Lower leg skin (tissue), 4 donors: ENCODE measurements at regions not wholly inside any gene's neighbourhood (a gene's known extent, or its start where the extent isn't known, plus 50 kb on each side); places are given as distances from the start of the nearest gene placed in this dataset.

Experiments used
- DNase-seq, 2 donors: peaks; one replicate each; pipeline ENCODE4 v3.0.0-alpha.2; 2019; ENCODE audit warnings: low spot score in 2 of 2
- H3K4me3 ChIP-seq: fragments of 200-600 bp; sonication (generic); 2 replicates; pipeline ENCODE4 v1.5.1; 2017; ENCODE audit warnings: mild to moderate bottlenecking, low read depth; ENCODE audit not compliant: poor library complexity, severe bottlenecking
- CTCF ChIP-seq, 3 donors: fragments of 450-650 bp; IDR thresholded peaks; one replicate each; pipeline ENCODE4 v1.5.1; 2016; ENCODE audit warnings: antibody characterized with exemption in 3 of 3, mild to moderate bottlenecking in 3 of 3, moderate library complexity in 2 of 3
- POLR2A ChIP-seq, 2 donors: fragments of 450-650 bp; IDR thresholded peaks; one replicate each; pipeline ENCODE4 v1.6.1; 2016 to 2017; ENCODE audit warnings: antibody characterized with exemption in 2 of 2, mild to moderate bottlenecking in 1 of 2, moderate library complexity in 1 of 2
- WGBS, 2 donors: methylation state at CpG; one replicate each; pipeline ENCODE4 v1.1.5; 2018; 5-methylcytosine and 5-hydroxymethylcytosine counted together
- intact Hi-C: fragments of 100-400 bp; cut with DNase I; formaldehyde crosslinking; loops from one replicate; pipeline ENCODE4 v1.15.0; 2023; ENCODE audit warnings: low total_unique reads

- 89 to 91% methylated on average over 3 of the region's 3 CpGs for WGBS, 2 donors
- TF ChIP-seq CTCF (IDR thresholded peaks at IDR 0.05) = no peak
- no peak for TF ChIP-seq POLR2A (IDR thresholded peaks at IDR 0.05)
- H3K4me3 ChIP-seq = no peak overlapping the region
- no peak for DNase-seq
- intact Hi-C loops = no loop called here
Observed at GRCh38 chrX:114165537-114165936, 418.3 kb upstream of the HTR2C start.

DNA sequence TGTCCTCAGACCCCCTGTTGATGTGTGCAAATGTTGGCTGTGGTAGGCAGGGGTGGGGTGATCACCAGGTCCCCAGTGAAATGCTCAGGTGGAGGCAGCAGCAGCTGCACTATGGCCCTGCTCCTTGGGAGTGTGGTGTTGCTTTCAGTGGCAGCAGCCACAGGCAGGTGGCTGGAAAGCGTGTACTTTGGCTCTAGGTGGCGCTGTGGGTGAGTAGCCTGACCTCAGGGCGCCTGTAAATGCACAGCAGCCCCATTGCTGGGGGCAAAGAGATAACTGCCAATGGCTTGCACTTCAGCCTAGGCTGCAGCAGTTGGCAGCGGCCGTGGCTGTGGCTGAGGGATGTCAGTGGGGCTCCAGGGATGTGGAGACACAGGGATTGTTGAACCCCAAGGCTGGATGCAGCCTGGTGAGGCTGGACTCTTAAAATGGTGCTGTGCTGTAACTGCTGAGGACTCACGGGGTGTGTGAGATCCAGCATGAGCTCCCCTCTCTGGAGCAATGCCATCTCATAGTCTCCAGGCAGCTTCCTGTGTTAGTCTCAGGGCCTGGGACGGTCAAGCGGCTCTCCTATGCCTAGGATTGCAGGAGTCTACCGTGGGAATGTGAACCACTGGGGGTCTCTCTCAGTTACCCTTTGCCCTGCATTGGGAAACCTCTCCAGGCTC lies 421.7 kb upstream of the HTR2C start:
- WGBS, 2 donors = 48 to 96% methylated on average over 4 to 7 of the region's 9 CpGs
- TF ChIP-seq POLR2A (IDR thresholded peaks at IDR 0.05) (no peak), CTCF (IDR thresholded peaks at IDR 0.05) (no peak)
- DNase-seq = no peak
- intact Hi-C loops = no loop called here
- H3K4me3 ChIP-seq = no peak overlapping the region

- 48 to 67% methylated on average over 1 of the region's 1 CpG for WGBS, 2 donors
- TF ChIP-seq CTCF (IDR thresholded peaks at IDR 0.05) (no peak), POLR2A (IDR thresholded peaks at IDR 0.05) (no peak)
- intact Hi-C loops = no loop called here
- no peak overlapping the region for H3K4me3 ChIP-seq
- DNase-seq = no peak
Observed at GRCh38 chrX:114152801-114153200, 431.1 kb upstream of the HTR2C start.

DNA sequence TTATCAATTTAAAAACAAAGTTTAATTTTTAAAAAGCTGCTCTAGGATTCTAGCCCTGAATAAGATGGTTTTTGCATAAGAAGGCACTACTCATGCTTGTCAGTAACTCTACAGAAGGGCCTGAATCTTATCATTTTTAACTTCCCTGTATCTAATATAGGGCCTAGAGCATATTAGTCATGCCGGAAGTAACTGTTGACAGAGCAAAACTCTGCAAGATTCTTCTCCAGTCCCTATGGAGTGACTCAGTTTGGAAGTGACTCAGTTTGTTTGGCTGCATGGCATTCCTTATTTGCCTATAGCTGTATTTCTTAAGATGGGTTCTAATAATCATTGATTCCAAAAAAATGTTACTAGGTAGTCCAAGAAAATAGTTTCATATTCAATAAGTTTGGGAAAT lies 431.8 kb upstream of the HTR2C start:
- TF ChIP-seq POLR2A (IDR thresholded peaks at IDR 0.05) = no peak
- TF ChIP-seq CTCF (IDR thresholded peaks at IDR 0.05) = no peak
- intact Hi-C loops = no loop called here
- 22 to 29% methylated on average over 1 of the region's 1 CpG for WGBS, 2 donors
- no peak for DNase-seq
- no peak overlapping the region for H3K4me3 ChIP-seq

DNA sequence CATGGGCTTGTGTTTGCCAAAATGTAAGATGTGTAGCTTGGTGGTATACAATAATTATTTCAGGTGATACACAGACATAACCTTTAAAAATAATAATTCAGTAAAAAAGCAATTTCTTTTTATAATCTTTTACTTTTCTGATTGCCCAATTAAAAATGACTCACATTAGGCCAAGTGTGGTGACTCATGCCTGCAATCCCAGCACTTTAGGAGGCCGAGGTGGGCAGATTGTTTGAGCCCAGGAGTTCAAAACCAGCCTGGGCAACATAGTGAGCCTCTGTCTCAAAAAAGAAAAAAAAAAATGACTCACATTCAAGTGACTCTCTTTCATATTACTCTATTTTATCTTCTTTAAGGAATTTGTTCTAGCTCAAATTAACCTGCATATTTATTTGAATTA lies 449.4 kb upstream of the HTR2C start:
- TF ChIP-seq CTCF (IDR thresholded peaks at IDR 0.05) (no peak), POLR2A (IDR thresholded peaks at IDR 0.05) (no peak)

DNA sequence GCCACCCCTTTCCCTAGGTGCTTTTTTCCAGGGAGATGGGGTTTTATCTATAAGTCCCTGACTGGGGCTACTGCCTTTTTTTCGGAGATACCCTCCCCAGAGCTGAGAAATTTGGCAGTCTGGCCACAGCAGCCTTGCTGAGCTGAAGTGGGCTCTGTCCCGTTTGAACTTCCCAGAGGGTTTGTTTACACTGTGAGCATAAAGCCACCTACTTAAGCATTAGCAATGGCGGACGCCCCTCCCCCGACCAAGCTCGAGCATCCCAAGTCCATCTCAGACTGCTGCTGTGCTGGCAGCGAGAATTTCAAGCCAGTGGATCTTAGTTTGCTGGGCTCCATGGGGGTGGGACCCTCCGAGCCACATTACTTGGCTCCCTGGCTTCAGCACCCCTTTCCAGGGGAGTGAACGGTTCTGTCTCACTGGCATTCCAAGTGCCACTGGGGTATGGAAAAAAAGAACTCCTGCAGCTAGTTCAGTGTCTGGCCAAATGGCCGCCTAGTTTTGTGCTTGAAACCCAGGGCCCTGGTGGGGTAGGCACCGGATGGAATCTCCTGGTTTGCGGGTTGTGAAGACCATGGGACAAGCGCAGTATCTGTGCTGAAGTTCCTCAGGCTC lies 456.4 kb upstream of the HTR2C start:
- WGBS, 2 donors = 69 to 76% methylated on average over 9 to 13 of the region's 13 CpGs
- intact Hi-C loops = no loop called here
- TF ChIP-seq POLR2A (IDR thresholded peaks at IDR 0.05) (no peak), CTCF (IDR thresholded peaks at IDR 0.05) (no peak)

More for the DNA sequence above, 449.4 kb upstream of the HTR2C start:
- no peak for DNase-seq
- WGBS, 2 donors = 24 to 26% methylated on average over 1 of the region's 1 CpG
- intact Hi-C loops = no loop called here
- no peak overlapping the region for H3K4me3 ChIP-seq

More for the DNA sequence above, 456.4 kb upstream of the HTR2C start:
- DNase-seq = no peak
- no peak overlapping the region for H3K4me3 ChIP-seq
